Neural cell (in vitro differentiated cells): ENCODE measurements at regions not wholly inside any gene's neighbourhood (a gene's known extent, or its start where the extent isn't known, plus 50 kb on each side); places are given as distances from the start of the nearest gene placed in this dataset.

ENCODE experiments used
- H2AFZ ChIP-seq: fragments of 200-600, 300-800 bp; sonication (generic), shearing (Covaris generic); 2 replicates; pipeline ENCODE4 v1.6.0; 2014; ENCODE audit warnings: low read depth, mild to moderate bottlenecking, antibody characterized with exemption, low read length, moderate library complexity
- H3F3A ChIP-seq: fragments of 200-600 bp; shearing (Covaris generic); 2 replicates; pipeline ENCODE4 v1.6.1; 2016; ENCODE audit warnings: mild to moderate bottlenecking, moderate library complexity, mixed read lengths, antibody characterized with exemption, low read length; ENCODE audit not compliant: insufficient read depth, poor library complexity, severe bottlenecking
- H3K27ac ChIP-seq: fragments of 200-600, 300-800 bp; sonication (generic), shearing (Covaris generic); 2 replicates; pipeline ENCODE4 v1.5.1; 2014; ENCODE audit warnings: mild to moderate bottlenecking, low read length, moderate library complexity
- H3K27me3 ChIP-seq: fragments of 300-800, 200-600 bp; sonication (generic), shearing (Covaris generic); 2 replicates; pipeline ENCODE4 v1.6.0; 2014; ENCODE audit warnings: mild to moderate bottlenecking, low read depth, low read length, moderate library complexity; ENCODE audit not compliant: insufficient read depth
- H3K36me3 ChIP-seq: fragments of 300-800, 200-600 bp; sonication (generic), shearing (Covaris generic); 2 replicates; pipeline ENCODE4 v1.5.1; 2014; ENCODE audit warnings: mild to moderate bottlenecking, antibody characterized with exemption, low read length, moderate library complexity; ENCODE audit not compliant: insufficient read depth
- H3K4me2 ChIP-seq: fragments of 300-800, 200-600 bp; sonication (generic), shearing (Covaris generic); 2 replicates; pipeline ENCODE4 v1.6.0; 2014; ENCODE audit warnings: mild to moderate bottlenecking, low read length
- H3K4me3 ChIP-seq: fragments of 300-800, 200-600 bp; sonication (generic), shearing (Covaris generic); 2 replicates; pipeline ENCODE4 v1.5.1; 2014; ENCODE audit warnings: mild to moderate bottlenecking, low read length, moderate library complexity
- H3K79me2 ChIP-seq: fragments of 200-600 bp; shearing (Covaris generic); replicated peaks from 2 replicates; pipeline ENCODE4 v1.6.0; 2014; ENCODE audit warnings: mild to moderate bottlenecking, low read length, moderate library complexity; ENCODE audit not compliant: insufficient read depth
- H3K9ac ChIP-seq: fragments of 300-800, 200-600 bp; sonication (generic), shearing (Covaris generic); 2 replicates; pipeline ENCODE4 v1.6.1; 2016; ENCODE audit warnings: mild to moderate bottlenecking, low read length, mixed read lengths
- H3K9me2 ChIP-seq: fragments of 200-600 bp; shearing (Covaris generic); 2 replicates; pipeline ENCODE4 v1.6.1; 2016; ENCODE audit warnings: mild to moderate bottlenecking, low read length, mixed read lengths; ENCODE audit not compliant: insufficient read depth
- H3K9me3 ChIP-seq: fragments of 200-600, 300-800 bp; sonication (generic), shearing (Covaris generic); 2 replicates; pipeline ENCODE4 v1.6.1; 2016; ENCODE audit warnings: mild to moderate bottlenecking, mixed run types, low read length, moderate library complexity, mixed read lengths
- H4K20me1 ChIP-seq: fragments of 200-600 bp; shearing (Covaris generic); 2 replicates; pipeline ENCODE4 v1.6.1; 2016; ENCODE audit warnings: mild to moderate bottlenecking, mixed run types; ENCODE audit not compliant: insufficient read depth
- CTCF ChIP-seq: fragments of 450-650 bp; IDR thresholded peaks from 2 replicates; pipeline ENCODE4 v1.5.1; 2014; ENCODE audit warnings: antibody characterized with exemption, mild to moderate bottlenecking, moderate library complexity; ENCODE audit not compliant: poor library complexity, severe bottlenecking
- EP300 ChIP-seq: fragments of 450-650 bp; conservative IDR thresholded peaks from 2 replicates; pipeline ENCODE4 v1.6.1; 2014; ENCODE audit warnings: antibody characterized with exemption, mild to moderate bottlenecking, moderate library complexity; ENCODE audit not compliant: poor library complexity, severe bottlenecking
- EZH2 ChIP-seq: fragments of 200-600, 300-800 bp; shearing (Covaris generic), sonication (generic); IDR thresholded peaks from 2 replicates; pipeline ENCODE4 v1.6.1; 2014; ENCODE audit warnings: antibody characterized with exemption, low read length, borderline replicate concordance, mild to moderate bottlenecking; ENCODE audit not compliant: insufficient read depth, poor library complexity, severe bottlenecking
- MXI1 ChIP-seq: fragments of 450-650 bp; conservative IDR thresholded peaks from 2 replicates; pipeline ENCODE4 v1.6.1; 2014; ENCODE audit warnings: antibody characterized with exemption, mild to moderate bottlenecking; ENCODE audit not compliant: poor library complexity, severe bottlenecking
- POLR2AphosphoS5 ChIP-seq: IDR thresholded peaks from 2 replicates; pipeline ENCODE4 v1.6.1; 2012
- RAD21 ChIP-seq: fragments of 450-650 bp; conservative IDR thresholded peaks from 2 replicates; pipeline ENCODE4 v1.6.1; 2014; ENCODE audit warnings: antibody characterized with exemption, mild to moderate bottlenecking, moderate library complexity
- SMC3 ChIP-seq: fragments of 450-650 bp; conservative IDR thresholded peaks from 2 replicates; pipeline ENCODE4 v1.6.1; 2014; ENCODE audit warnings: antibody characterized with exemption, mild to moderate bottlenecking, moderate library complexity; ENCODE audit not compliant: poor library complexity
- TAF1 ChIP-seq: IDR thresholded peaks from 2 replicates; pipeline ENCODE4 v1.6.1; 2012; ENCODE audit warnings: low read depth
- TF ChIP-seq, protein P1 (sequence below): IDR thresholded peaks from 2 replicates; pipeline ENCODE4 v1.6.1; 2012; ENCODE audit warnings: borderline replicate concordance

- H3K36me3 ChIP-seq: no peaks in the 10 kb centered on the region
Measured at GRCh38 chrX:42565739-42566138, 212.2 kb downstream of the PPP1R2C start.

DNA sequence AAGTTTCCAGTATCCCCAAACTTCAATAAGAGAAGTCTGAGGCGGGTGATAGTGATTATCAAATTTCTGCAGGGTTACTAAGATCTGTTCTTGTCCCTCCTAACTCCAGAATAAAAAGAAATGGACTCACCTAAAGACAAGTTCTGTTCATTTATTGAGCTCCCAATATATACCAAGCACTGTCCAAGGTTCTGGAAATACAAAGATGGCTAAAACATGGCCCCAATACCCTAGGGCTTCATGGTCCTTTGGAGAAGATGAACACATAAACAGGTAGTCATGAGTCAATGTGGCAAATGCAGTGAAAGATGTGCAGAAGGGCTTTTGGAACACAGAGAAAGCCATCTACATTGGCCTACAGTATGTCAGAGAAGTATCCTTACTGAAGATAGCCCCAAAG is 231.2 kb downstream of the PPP1R2C start:
- TF ChIP-seq CTCF: no peak
- no peak for TF ChIP-seq RAD21
- TF ChIP-seq, protein P1, sequence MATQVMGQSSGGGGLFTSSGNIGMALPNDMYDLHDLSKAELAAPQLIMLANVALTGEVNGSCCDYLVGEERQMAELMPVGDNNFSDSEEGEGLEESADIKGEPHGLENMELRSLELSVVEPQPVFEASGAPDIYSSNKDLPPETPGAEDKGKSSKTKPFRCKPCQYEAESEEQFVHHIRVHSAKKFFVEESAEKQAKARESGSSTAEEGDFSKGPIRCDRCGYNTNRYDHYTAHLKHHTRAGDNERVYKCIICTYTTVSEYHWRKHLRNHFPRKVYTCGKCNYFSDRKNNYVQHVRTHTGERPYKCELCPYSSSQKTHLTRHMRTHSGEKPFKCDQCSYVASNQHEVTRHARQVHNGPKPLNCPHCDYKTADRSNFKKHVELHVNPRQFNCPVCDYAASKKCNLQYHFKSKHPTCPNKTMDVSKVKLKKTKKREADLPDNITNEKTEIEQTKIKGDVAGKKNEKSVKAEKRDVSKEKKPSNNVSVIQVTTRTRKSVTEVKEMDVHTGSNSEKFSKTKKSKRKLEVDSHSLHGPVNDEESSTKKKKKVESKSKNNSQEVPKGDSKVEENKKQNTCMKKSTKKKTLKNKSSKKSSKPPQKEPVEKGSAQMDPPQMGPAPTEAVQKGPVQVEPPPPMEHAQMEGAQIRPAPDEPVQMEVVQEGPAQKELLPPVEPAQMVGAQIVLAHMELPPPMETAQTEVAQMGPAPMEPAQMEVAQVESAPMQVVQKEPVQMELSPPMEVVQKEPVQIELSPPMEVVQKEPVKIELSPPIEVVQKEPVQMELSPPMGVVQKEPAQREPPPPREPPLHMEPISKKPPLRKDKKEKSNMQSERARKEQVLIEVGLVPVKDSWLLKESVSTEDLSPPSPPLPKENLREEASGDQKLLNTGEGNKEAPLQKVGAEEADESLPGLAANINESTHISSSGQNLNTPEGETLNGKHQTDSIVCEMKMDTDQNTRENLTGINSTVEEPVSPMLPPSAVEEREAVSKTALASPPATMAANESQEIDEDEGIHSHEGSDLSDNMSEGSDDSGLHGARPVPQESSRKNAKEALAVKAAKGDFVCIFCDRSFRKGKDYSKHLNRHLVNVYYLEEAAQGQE: no peak
- TF ChIP-seq POLR2AphosphoS5: no peak
- no peak for TF ChIP-seq EP300
- TF ChIP-seq MXI1: no peak
- no peak for TF ChIP-seq TAF1
- TF ChIP-seq EZH2: no peak
- TF ChIP-seq SMC3: no peak
- Histone ChIP-seq H3K4me3 (no peak overlapping the region), H3K27me3 (no peaks in the 10 kb centered on the region)

More at GRCh38 chrX:42565739-42566138, 212.2 kb downstream of the PPP1R2C start:
- Histone ChIP-seq H2AFZ (no peak overlapping the region), H3K9ac (no peak overlapping the region), H3K4me2 (no peak overlapping the region), H3K9me3 (no peaks in the 10 kb centered on the region), H3K27ac (no peak overlapping the region), H3K79me2 (no peaks in the 10 kb centered on the region), H3K4me3 (no peak overlapping the region), H4K20me1 (no peaks in the 10 kb centered on the region), H3K9me2 (no peaks in the 10 kb centered on the region), H3K27me3 (no peaks in the 10 kb centered on the region), H3F3A (no peaks in the 10 kb centered on the region)
- TF ChIP-seq SMC3: no peak
- TF ChIP-seq EP300: no peak
- TF ChIP-seq RAD21: no peak
- TF ChIP-seq, protein P1: no peak
- TF ChIP-seq CTCF: no peak
- no peak for TF ChIP-seq POLR2AphosphoS5
- TF ChIP-seq TAF1: no peak
- TF ChIP-seq MXI1: no peak
- no peak for TF ChIP-seq EZH2

More for the DNA sequence above, 231.2 kb downstream of the PPP1R2C start:
- H3K4me2 ChIP-seq: no peak overlapping the region
- no peaks in the 10 kb centered on the region for H4K20me1 ChIP-seq
- H3K27ac ChIP-seq: no peak overlapping the region
- H3K9ac ChIP-seq: no peak overlapping the region
- H3F3A ChIP-seq: no peaks in the 10 kb centered on the region
- H3K36me3 ChIP-seq: no peaks in the 10 kb centered on the region
- no peaks in the 10 kb centered on the region for H3K9me3 ChIP-seq
- no peak overlapping the region for H2AFZ ChIP-seq
- H3K9me2 ChIP-seq: no peaks in the 10 kb centered on the region
- no peaks in the 10 kb centered on the region for H3K79me2 ChIP-seq
